Kidney epithelial cell (primary cell): ENCODE measurements at regions not wholly inside any gene's neighbourhood (a gene's known extent, or its start where the extent isn't known, plus 50 kb on each side); places are given as distances from the start of the nearest gene placed in this dataset.
A peak's percentile ranks its signal among the peaks of the same experiment; 100 is the strongest.

Source experiments
- DNase-seq: peaks from one replicate; pipeline ENCODE4 v3.0.0-alpha.2; 2010; ENCODE audit warnings: low read depth
- H3K27me3 ChIP-seq: 2 replicates; pipeline ENCODE4 v1.6.0; 2011; ENCODE audit warnings: low read length; ENCODE audit not compliant: control insufficient read depth, insufficient read depth
- H3K36me3 ChIP-seq: 2 replicates; pipeline ENCODE4 v1.5.1; 2011; ENCODE audit warnings: low read length; ENCODE audit not compliant: control insufficient read depth, insufficient read depth
- H3K4me3 ChIP-seq: 2 replicates; pipeline ENCODE4 v1.5.1; 2011; ENCODE audit warnings: low read depth, mild to moderate bottlenecking, control low read depth, low read length
- CTCF ChIP-seq: IDR thresholded peaks from 2 replicates; pipeline ENCODE4 v1.5.1; 2011; ENCODE audit warnings: mild to moderate bottlenecking, moderate library complexity, low read length, control low read depth, inconsistent platforms; ENCODE audit not compliant: insufficient read depth, poor library complexity, severe bottlenecking

DNA sequence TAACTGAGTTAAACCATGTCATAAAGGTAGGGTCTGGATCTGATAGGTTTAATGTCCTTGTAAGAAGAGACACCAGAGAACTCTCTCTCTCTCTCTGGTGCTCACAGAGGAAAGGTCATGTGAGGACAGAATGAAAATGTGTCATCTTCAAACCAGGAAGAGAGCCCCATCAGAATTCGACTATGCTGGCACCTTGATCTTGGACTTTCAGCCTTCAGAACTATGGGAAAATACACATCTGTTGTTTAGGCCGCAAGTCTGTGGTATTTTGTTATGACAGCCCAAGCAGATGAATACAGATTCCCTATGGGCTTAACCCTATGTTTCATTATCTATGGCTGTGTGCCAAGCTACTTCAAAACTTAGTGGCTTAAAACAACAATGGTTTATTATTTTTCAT is 105.5 kb upstream of the DDIT4L start:
- Histone ChIP-seq H3K4me3 (no peak overlapping the region), H3K36me3 (no peaks in the 10 kb centered on the region), H3K27me3 (no peaks in the 10 kb centered on the region)
- no peak for DNase-seq
- no peak for TF ChIP-seq CTCF

DNA sequence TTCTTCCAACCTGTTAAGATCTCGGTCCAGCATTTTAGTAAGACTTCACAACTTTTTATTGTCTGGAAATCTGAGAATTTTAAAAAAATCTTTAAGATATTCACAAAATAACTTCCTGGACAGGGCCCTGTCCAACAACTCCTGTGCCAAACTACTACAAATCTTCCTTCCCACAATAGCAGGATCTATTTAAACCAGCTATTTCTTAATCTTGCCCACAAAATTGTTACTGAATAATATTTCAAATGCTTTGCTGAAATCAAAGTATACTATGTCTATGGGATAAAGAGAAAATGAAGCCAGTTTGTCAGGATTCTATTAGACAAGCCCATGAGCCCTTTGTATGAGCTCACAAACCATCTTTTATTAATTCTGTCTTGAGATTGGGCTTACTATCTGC is 104.1 kb upstream of the DDIT4L start:
- no peak for DNase-seq
- Histone ChIP-seq H3K36me3 (no peaks in the 10 kb centered on the region), H3K27me3 (no peaks in the 10 kb centered on the region), H3K4me3 (no peak overlapping the region)
- TF ChIP-seq CTCF: no peak

DNA sequence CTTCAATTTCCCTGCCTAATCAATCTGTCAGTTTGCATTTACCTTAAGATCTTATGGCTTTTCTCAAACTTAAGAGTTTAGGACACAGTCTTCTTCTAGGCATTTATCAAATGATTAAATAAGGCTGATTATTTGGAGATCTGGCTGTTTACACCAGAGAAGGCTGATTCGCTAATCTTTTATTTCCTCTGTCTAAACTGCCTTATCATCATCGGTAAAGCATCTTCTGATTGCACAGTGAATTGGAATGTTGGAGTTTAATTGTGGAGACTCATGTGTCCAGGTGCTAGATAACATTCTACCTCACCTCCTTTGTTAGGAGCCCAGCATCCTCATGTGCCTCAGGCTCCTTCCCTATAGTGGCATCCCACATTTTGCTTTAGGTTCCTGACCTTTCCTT is 100.3 kb upstream of the DDIT4L start:
- no peak for DNase-seq
- TF ChIP-seq CTCF: no peak
- Histone ChIP-seq H3K36me3 (no peaks in the 10 kb centered on the region), H3K4me3 (no peak overlapping the region), H3K27me3 (no peaks in the 10 kb centered on the region)

- no peak for TF ChIP-seq CTCF
- H3K4me3 ChIP-seq: no peak overlapping the region
- no peak for DNase-seq
- no peaks in the 10 kb centered on the region for H3K27me3 ChIP-seq
- no peaks in the 10 kb centered on the region for H3K36me3 ChIP-seq
Observed at GRCh38 chr4:100289946-100290345, 99.7 kb upstream of the DDIT4L start.

DNA sequence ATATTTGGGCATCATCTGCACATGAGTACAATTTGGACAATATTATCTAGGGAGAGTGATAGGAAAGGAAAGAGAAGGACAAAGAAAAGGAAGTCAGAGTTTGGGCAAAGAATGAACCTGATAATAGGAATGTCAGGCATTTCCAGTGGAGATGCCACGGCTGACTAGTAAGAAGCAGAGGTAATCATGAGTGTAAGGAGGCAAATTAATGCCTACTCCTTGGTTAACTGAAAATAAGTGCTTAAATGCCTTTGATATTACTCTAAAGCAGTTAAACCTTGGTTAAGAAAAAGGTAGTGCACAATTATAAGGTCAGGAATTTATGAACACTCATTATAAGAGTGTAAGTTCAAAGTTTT is 99.2 kb upstream of the DDIT4L start:
- H3K27me3 ChIP-seq: no peaks in the 10 kb centered on the region
- DNase-seq: peak; percentile 43
- TF ChIP-seq CTCF: no peak

DNA sequence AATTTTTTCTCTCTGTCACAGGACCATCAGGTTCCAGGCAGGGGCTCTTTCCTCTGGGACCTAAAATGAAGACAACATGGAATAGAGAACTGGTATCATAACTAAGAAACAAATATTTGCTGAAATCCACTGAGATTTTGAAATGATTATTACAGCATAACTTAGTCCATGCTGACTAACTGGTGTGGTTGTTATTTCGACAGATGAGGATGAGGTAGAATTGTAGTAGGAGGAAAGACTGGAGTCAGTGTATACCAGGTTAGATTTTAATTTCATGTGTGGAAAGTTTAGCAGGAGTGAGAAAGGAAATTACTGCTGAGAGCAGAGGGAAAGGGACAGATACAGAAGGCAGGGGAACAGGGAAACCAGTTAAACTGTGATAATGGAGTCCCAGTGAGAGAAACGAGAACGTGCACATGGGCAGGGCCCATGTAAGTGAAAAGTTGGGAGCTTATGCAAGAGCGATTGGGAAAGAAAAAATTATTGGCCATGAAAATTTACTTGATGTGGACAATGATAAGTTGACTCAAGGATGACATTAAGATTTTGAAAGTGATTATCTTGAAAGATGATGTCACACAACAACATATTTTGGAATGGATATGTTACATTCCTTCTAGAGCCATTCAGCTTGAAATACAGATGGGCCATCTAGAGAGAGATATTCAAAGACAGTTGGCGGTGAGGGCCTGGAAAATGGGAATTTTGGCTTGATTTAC is 98.7 kb upstream of the DDIT4L start:
- no peak for DNase-seq

More for the DNA sequence above, 99.2 kb upstream of the DDIT4L start:
- H3K36me3 ChIP-seq: no peaks in the 10 kb centered on the region
- no peak overlapping the region for H3K4me3 ChIP-seq

More for the DNA sequence above, 98.7 kb upstream of the DDIT4L start:
- no peak for TF ChIP-seq CTCF
- no peak overlapping the region for H3K4me3 ChIP-seq
- H3K36me3 ChIP-seq: no peaks in the 10 kb centered on the region
- H3K27me3 ChIP-seq: no peaks in the 10 kb centered on the region
